ENCODE measurements at regions not wholly inside any gene's neighbourhood (a gene's known extent, or its start where the extent isn't known, plus 50 kb on each side); places are given as distances from the start of the nearest gene placed in this dataset.

GRCh38 chr5:113875096-113875495 is 361.6 kb downstream of the YTHDC2 start:
- Mint-ChIP-seq H3K9me3 (peaks cover 12 to 17% of the 10 kb centered on the region in 2 experiments; a peak in 4 of 5 replicates), H3K36me3 (ENCODE audit: insufficient read depth in 1 of 3, low read depth in 3 of 3) (peaks cover 4 to 20% (median 5%) of the 10 kb centered on the region in 3 experiments; a peak in 6 of 7 replicates), H3K27ac (no peak overlapping the region), H3K4me1 (peaks cover 7 to 8% of the 10 kb centered on the region in 2 experiments; a peak in 2 of 4 replicates), H3K27me3 (ENCODE audit: low read depth) (no peaks in the 10 kb centered on the region), H3K4me3 (no peak overlapping the region)
- H2BK20ac ChIP-seq (ENCODE audit: low read depth, low read length, poor library complexity, severe bottlenecking), result no peak overlapping the region
- H3K4me1 ChIP-seq (ENCODE audit: insufficient read depth, low read length), result no peaks in the 10 kb centered on the region
- no peaks in the 10 kb centered on the region for H3K79me1 ChIP-seq (ENCODE audit: insufficient read depth, low read depth, low read length, poor library complexity, severe bottlenecking)
- H3K23me2 ChIP-seq (ENCODE audit: insufficient read length, low read depth, low read length, poor library complexity, severe bottlenecking), result no peaks in the 10 kb centered on the region
- H2BK12ac ChIP-seq (ENCODE audit: insufficient read length, low read depth, low read length), result no peak overlapping the region
- no peaks in the 10 kb centered on the region for H4K20me1 ChIP-seq (ENCODE audit: control insufficient read depth, insufficient read depth, insufficient read length)
- no peak overlapping the region for H3K4ac ChIP-seq (ENCODE audit: low read depth, low read length)
- no peak overlapping the region for H4K5ac ChIP-seq (ENCODE audit: insufficient read length, low read depth, low read length)
- no peak overlapping the region for H4K8ac ChIP-seq (replicated peaks; ENCODE audit: insufficient read length, low read depth, low read length)
- no peak overlapping the region for H3K9ac ChIP-seq (ENCODE audit: extremely low read depth, insufficient read length, low read length)
- no CpG with 5 or more reads among the region's 2 CpGs for WGBS (ENCODE audit: extremely low coverage, insufficient read length, low lambda C conversion rate)
- H2AFZ ChIP-seq (ENCODE audit: low read length), result no peak overlapping the region
- no peak overlapping the region for H2BK120ac ChIP-seq (ENCODE audit: low read depth, low read length, poor library complexity, severe bottlenecking)
- no peaks in the 10 kb centered on the region for H3K9me3 ChIP-seq (ENCODE audit: control insufficient read depth, low read depth, low read length)
- no peak overlapping the region for H2BK5ac ChIP-seq (ENCODE audit: insufficient read length, low read length)
- no peaks in the 10 kb centered on the region for H3K27me3 ChIP-seq (ENCODE audit: insufficient read depth, low read length)
- no peak overlapping the region for H2BK15ac ChIP-seq (ENCODE audit: low read depth, low read length)
- no peak overlapping the region for H3T11ph ChIP-seq (ENCODE audit: low read length)
- H3K4me2 ChIP-seq (ENCODE audit: insufficient read depth, insufficient read length, low read length), result no peak overlapping the region
- H3K14ac ChIP-seq (ENCODE audit: insufficient read depth, low read length), result no peak overlapping the region
- no peak overlapping the region for H3K18ac ChIP-seq (ENCODE audit: insufficient read length, low read depth, low read length)
- no peak for TF ChIP-seq CTCF (conservative IDR thresholded peaks at IDR 0.05)
- no peak overlapping the region for H3K23ac ChIP-seq (ENCODE audit: insufficient read length, low read depth, low read length)
- no peak for DNase-seq
- no peak overlapping the region for H3K56ac ChIP-seq (ENCODE audit: insufficient read length, low read depth, low read length)
- H4K91ac ChIP-seq (ENCODE audit: insufficient read length, low read depth, low read length), result no peak overlapping the region
- no peaks in the 10 kb centered on the region for H3K79me2 ChIP-seq (ENCODE audit: insufficient read depth, low read length)
- no peak overlapping the region for H2AK5ac ChIP-seq (ENCODE audit: insufficient read length, low read length)
- no peak overlapping the region for H3K27ac ChIP-seq (ENCODE audit: insufficient read length, low read depth, low read length)
